ENCODE measurements at regions not wholly inside any gene's neighbourhood (a gene's known extent, or its start where the extent isn't known, plus 50 kb on each side); places are given as distances from the start of the nearest gene placed in this dataset.

GRCh38 chr2:832635-833034, 118.0 kb upstream of the SNTG2 start:
- TF ChIP-seq, protein P1, sequence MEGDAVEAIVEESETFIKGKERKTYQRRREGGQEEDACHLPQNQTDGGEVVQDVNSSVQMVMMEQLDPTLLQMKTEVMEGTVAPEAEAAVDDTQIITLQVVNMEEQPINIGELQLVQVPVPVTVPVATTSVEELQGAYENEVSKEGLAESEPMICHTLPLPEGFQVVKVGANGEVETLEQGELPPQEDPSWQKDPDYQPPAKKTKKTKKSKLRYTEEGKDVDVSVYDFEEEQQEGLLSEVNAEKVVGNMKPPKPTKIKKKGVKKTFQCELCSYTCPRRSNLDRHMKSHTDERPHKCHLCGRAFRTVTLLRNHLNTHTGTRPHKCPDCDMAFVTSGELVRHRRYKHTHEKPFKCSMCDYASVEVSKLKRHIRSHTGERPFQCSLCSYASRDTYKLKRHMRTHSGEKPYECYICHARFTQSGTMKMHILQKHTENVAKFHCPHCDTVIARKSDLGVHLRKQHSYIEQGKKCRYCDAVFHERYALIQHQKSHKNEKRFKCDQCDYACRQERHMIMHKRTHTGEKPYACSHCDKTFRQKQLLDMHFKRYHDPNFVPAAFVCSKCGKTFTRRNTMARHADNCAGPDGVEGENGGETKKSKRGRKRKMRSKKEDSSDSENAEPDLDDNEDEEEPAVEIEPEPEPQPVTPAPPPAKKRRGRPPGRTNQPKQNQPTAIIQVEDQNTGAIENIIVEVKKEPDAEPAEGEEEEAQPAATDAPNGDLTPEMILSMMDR (IDR thresholded peaks at IDR 0.05; ENCODE audit: control extremely low read depth in 1 of 3, insufficient read depth in 1 of 3, low read depth in 1 of 3, low read length in 3 of 3), result no peak
- no peak for TF ChIP-seq POLR2A (IDR thresholded peaks at IDR 0.05; ENCODE audit: control extremely low read depth in 1 of 2, low read depth in 2 of 2, low read length in 2 of 2)
- TF ChIP-seq, protein P2, sequence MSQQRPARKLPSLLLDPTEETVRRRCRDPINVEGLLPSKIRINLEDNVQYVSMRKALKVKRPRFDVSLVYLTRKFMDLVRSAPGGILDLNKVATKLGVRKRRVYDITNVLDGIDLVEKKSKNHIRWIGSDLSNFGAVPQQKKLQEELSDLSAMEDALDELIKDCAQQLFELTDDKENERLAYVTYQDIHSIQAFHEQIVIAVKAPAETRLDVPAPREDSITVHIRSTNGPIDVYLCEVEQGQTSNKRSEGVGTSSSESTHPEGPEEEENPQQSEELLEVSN (IDR thresholded peaks at IDR 0.05), result no peak
- TF ChIP-seq MAX (IDR thresholded peaks at IDR 0.05), result no peak
- no peak for TF ChIP-seq GABPA (IDR thresholded peaks at IDR 0.05; ENCODE audit: borderline replicate concordance, insufficient read depth, low read length)
- TF ChIP-seq NRF1 (IDR thresholded peaks at IDR 0.05; ENCODE audit: low read depth, low read length), result no peak
- TF ChIP-seq EGR1 (IDR thresholded peaks at IDR 0.05; ENCODE audit: borderline replicate concordance, low read depth, low read length), result no peak
- TF ChIP-seq EZH2 (IDR thresholded peaks at IDR 0.05; ENCODE audit: low read depth, low read length, severe bottlenecking), result no peak
- no peak for TF ChIP-seq GTF2F1 (IDR thresholded peaks at IDR 0.05; ENCODE audit: borderline replicate concordance, low read depth, low read length)
- TF ChIP-seq SUZ12 (IDR thresholded peaks at IDR 0.05; ENCODE audit: low read length), result no peak
